CD4-positive, alpha-beta T cell (primary cell): ENCODE measurements at regions not wholly inside any gene's neighbourhood (a gene's known extent, or its start where the extent isn't known, plus 50 kb on each side); places are given as distances from the start of the nearest gene placed in this dataset.
"Not testable (repeated sequence)": the region's sequence is repeated elsewhere in the genome, so short reads cannot be mapped to it uniquely, and the experiment has no call there.

Experiments used
- ATAC-seq: fragments of 200-7000 bp; cut with Tn5 transposase; one replicate; pipeline ENCODE4 v1.10.0; 2022; ENCODE audit warnings: mild to moderate bottlenecking; ENCODE audit not compliant: poor library complexity
- CTCF ChIA-PET: fragments of 350-600 bp; sonication (Branson Sonifier 250); formaldehyde crosslinking; loops from one replicate; lab custom pipeline; 2021; ENCODE audit warnings: antibody characterized with exemption, inconsistent platforms; lab: Charles Lee
- POLR2A ChIA-PET: fragments of 350-600 bp; sonication (Branson Sonifier 250); formaldehyde crosslinking; loops from one replicate; lab custom pipeline; 2021; ENCODE audit warnings: antibody characterized with exemption, inconsistent platforms; lab: Charles Lee
- DNase-seq, 14 experiments: peaks; one replicate each; pipeline ENCODE4 v3.0.0-alpha.2; 2013 to 2020; ENCODE audit warnings: mixed read lengths in 2 of 14
- H3K27ac ChIP-seq, 2 donors: one replicate each; pipeline versions ENCODE4 v1.5.1 to v1.7.0; 2013; ENCODE audit warnings: low read length in 2 of 2, low read depth in 1 of 2, mild to moderate bottlenecking in 1 of 2
- H3K27me3 ChIP-seq, 2 experiments: 1 replicate in 1 of 2; 2 replicates in 1 of 2; pipeline versions ENCODE4 v1.6.1 to v1.7.0; 2013; ENCODE audit warnings: low read length in 2 of 2, control low read depth in 1 of 2, mild to moderate bottlenecking in 1 of 2, moderate library complexity in 1 of 2; ENCODE audit not compliant: insufficient read depth in 2 of 2, control insufficient read depth in 1 of 2
- H3K36me3 ChIP-seq: one replicate; pipeline ENCODE4 v1.6.1; 2013; ENCODE audit warnings: low read length, control low read depth; ENCODE audit not compliant: insufficient read depth
- H3K4me1 ChIP-seq: one replicate; pipeline ENCODE4 v1.6.1; 2013; ENCODE audit warnings: low read length, control low read depth; ENCODE audit not compliant: insufficient read depth
- H3K4me3 ChIP-seq: one replicate; pipeline ENCODE4 v1.5.1; 2013; ENCODE audit warnings: mild to moderate bottlenecking, low read length, moderate library complexity
- H3K9me3 ChIP-seq, 2 experiments: 1 replicate in 1 of 2; 2 replicates in 1 of 2; pipeline versions ENCODE4 v1.6.1 to v1.7.0; 2013; ENCODE audit warnings: low read length in 2 of 2, mild to moderate bottlenecking in 2 of 2, control low read depth in 1 of 2, moderate library complexity in 1 of 2; ENCODE audit not compliant: control insufficient read depth in 1 of 2, insufficient read depth in 1 of 2
- H3K27ac Mint-ChIP-seq: one replicate; pipeline ENCODE4 v1.8.0; 2020; ENCODE audit warnings: mixed read lengths
- H3K27me3 Mint-ChIP-seq: one replicate; pipeline ENCODE4 v1.8.0; 2021; ENCODE audit warnings: mixed read lengths
- H3K36me3 Mint-ChIP-seq: one replicate; pipeline ENCODE4 v1.8.0; 2021; ENCODE audit warnings: low read depth, mixed read lengths
- H3K4me1 Mint-ChIP-seq: one replicate; pipeline ENCODE4 v1.8.0; 2021; ENCODE audit warnings: low read depth, mixed read lengths
- H3K4me3 Mint-ChIP-seq: one replicate; pipeline ENCODE4 v1.8.0; 2020; ENCODE audit warnings: mild to moderate bottlenecking, mixed read lengths
- H3K9me3 Mint-ChIP-seq: one replicate; pipeline ENCODE4 v1.8.0; 2020; ENCODE audit warnings: mixed read lengths
- intact Hi-C, 2 experiments: fragments of 100-400 bp; cut with DNase I in 1 of 2; cut with micrococcal nuclease in 1 of 2; formaldehyde crosslinking; loops; one replicate each; pipeline versions ENCODE4 v1.15.1 to v1.9.0; 2023 to 2025; cut with DNase I, micrococcal nuclease
- TF ChIP-seq, protein P1 (sequence below): fragments of 200-600 bp; IDR thresholded peaks from one replicate; pipeline ENCODE4 v1.8.0; 2022; ENCODE audit warnings: antibody characterized with exemption, mild to moderate bottlenecking

GRCh38 chr11:103812680-103813079, 223.8 kb upstream of the DDI1 start:
- H3K4me3 ChIP-seq: no peak overlapping the region
- intact Hi-C loops: loop anchor here in 1 of 2 experiments (10.0 kb wide), 1 partner anchor 118 kb away; no protein-coding TSS in a partner anchor
- ATAC-seq (no peak), DNase-seq (no peak)
- H3K9me3 ChIP-seq: no peaks in the 10 kb centered on the region
- Mint-ChIP-seq H3K36me3 (no peaks in the 10 kb centered on the region), H3K4me3 (no peak overlapping the region), H3K4me1 (no peaks in the 10 kb centered on the region), H3K27ac (no peak overlapping the region), H3K27me3 (no peaks in the 10 kb centered on the region), H3K9me3 (no peaks in the 10 kb centered on the region)
- no peaks in the 10 kb centered on the region for H3K4me1 ChIP-seq
- no peak overlapping the region for H3K27ac ChIP-seq
- ChIA-PET POLR2A (no interaction called here), CTCF (no interaction called here)
- TF ChIP-seq, protein P1, sequence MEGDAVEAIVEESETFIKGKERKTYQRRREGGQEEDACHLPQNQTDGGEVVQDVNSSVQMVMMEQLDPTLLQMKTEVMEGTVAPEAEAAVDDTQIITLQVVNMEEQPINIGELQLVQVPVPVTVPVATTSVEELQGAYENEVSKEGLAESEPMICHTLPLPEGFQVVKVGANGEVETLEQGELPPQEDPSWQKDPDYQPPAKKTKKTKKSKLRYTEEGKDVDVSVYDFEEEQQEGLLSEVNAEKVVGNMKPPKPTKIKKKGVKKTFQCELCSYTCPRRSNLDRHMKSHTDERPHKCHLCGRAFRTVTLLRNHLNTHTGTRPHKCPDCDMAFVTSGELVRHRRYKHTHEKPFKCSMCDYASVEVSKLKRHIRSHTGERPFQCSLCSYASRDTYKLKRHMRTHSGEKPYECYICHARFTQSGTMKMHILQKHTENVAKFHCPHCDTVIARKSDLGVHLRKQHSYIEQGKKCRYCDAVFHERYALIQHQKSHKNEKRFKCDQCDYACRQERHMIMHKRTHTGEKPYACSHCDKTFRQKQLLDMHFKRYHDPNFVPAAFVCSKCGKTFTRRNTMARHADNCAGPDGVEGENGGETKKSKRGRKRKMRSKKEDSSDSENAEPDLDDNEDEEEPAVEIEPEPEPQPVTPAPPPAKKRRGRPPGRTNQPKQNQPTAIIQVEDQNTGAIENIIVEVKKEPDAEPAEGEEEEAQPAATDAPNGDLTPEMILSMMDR: no peak
- no peaks in the 10 kb centered on the region for H3K36me3 ChIP-seq
- H3K27me3 ChIP-seq: no peaks in the 10 kb centered on the region

- DNase-seq, H3K4me1 ChIP-seq, intact Hi-C loops, CTCF ChIA-PET, H3K4me3 Mint-ChIP-seq, H3K4me1 Mint-ChIP-seq, H3K9me3 ChIP-seq, POLR2A ChIA-PET, H3K27ac Mint-ChIP-seq, H3K9me3 Mint-ChIP-seq, H3K36me3 ChIP-seq, H3K27ac ChIP-seq, H3K4me3 ChIP-seq, H3K27me3 ChIP-seq, H3K36me3 Mint-ChIP-seq, ATAC-seq: not testable (repeated sequence)
- H3K27me3 Mint-ChIP-seq: peaks cover 11% of the 10 kb centered on the region
Observed at GRCh38 chr11:103820345-103820744, 216.1 kb upstream of the DDI1 start.

- Mint-ChIP-seq H3K27me3 (peaks cover 11% of the 10 kb centered on the region), H3K4me3 (no peak overlapping the region), H3K27ac (no peak overlapping the region), H3K4me1 (no peaks in the 10 kb centered on the region), H3K9me3 (peaks cover 6% of the 10 kb centered on the region), H3K36me3 (no peaks in the 10 kb centered on the region)
- H3K9me3 ChIP-seq: peaks cover 0 to 8% of the 10 kb centered on the region in 2 experiments
- CTCF ChIA-PET: no interaction called here
- no peaks in the 10 kb centered on the region for H3K36me3 ChIP-seq
- no peak overlapping the region for H3K27ac ChIP-seq
- intact Hi-C loops: no loop called here
- H3K27me3 ChIP-seq: no peaks in the 10 kb centered on the region
- DNase-seq: no peak
- POLR2A ChIA-PET: no interaction called here
- TF ChIP-seq, protein P1: no peak
- H3K4me1 ChIP-seq: no peaks in the 10 kb centered on the region
- ATAC-seq: no peak
- H3K4me3 ChIP-seq: no peak overlapping the region
Observed at GRCh38 chr11:103824116-103824515, 212.3 kb upstream of the DDI1 start.

DNA sequence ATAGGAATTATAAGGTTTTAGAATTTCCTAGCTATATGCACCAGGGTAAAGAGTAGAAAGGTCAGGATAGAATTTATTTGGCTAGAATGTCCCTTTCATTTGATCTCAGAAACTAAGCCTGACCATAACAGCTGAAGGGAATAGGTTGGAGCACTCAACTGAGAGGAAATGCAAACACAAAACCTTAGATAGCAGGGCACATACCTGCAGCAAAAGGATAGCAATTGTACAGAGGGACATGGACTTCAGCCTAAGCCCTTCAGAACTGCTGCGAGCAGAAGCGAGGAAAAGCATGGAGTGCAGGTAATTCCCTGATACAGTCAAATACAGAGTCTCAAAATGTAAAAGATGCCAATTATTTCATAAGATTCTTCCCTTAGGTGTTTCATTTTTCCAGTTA, 211.0 kb upstream of the DDI1 start:
- TF ChIP-seq, protein P1: no peak
- no peaks in the 10 kb centered on the region for H3K4me1 ChIP-seq
- no peaks in the 10 kb centered on the region for H3K4me1 Mint-ChIP-seq
- H3K36me3 Mint-ChIP-seq: no peaks in the 10 kb centered on the region
- no peaks in the 10 kb centered on the region for H3K27me3 ChIP-seq
- CTCF ChIA-PET: no interaction called here
- intact Hi-C loops: no loop called here
- H3K9me3 ChIP-seq: peaks cover under 1 to 9% of the 10 kb centered on the region in 2 experiments
- POLR2A ChIA-PET: no interaction called here
- no peak overlapping the region for H3K27ac Mint-ChIP-seq
- no peaks in the 10 kb centered on the region for H3K36me3 ChIP-seq
- no peak overlapping the region for H3K4me3 ChIP-seq
- peaks cover 10% of the 10 kb centered on the region for H3K9me3 Mint-ChIP-seq
- H3K27ac ChIP-seq: no peak overlapping the region
- ATAC-seq (no peak), DNase-seq (no peak)
- peaks cover 16% of the 10 kb centered on the region for H3K27me3 Mint-ChIP-seq
- no peak overlapping the region for H3K4me3 Mint-ChIP-seq
